ENCODE measurements at regions not wholly inside any gene's neighbourhood (a gene's known extent, or its start where the extent isn't known, plus 50 kb on each side); places are given as distances from the start of the nearest gene placed in this dataset.

- TF ChIP-seq CTCF (conservative IDR thresholded peaks at IDR 0.05; ENCODE audit: low read depth, low read length): no peak
- no peak for DNase-seq (ENCODE audit: low read depth)
- H3K4me3 ChIP-seq (ENCODE audit: low read depth, low read length): no peak overlapping the region
Measured at GRCh38 chr4:135065366-135065765, 863.8 kb upstream of the PABPC4L start.

GRCh38 chr4:135050086-135050717 lies 848.6 kb upstream of the PABPC4L start:
- peak; percentile 20 for DNase-seq (ENCODE audit: low read depth)
- no peak overlapping the region for H3K4me3 ChIP-seq (ENCODE audit: low read depth, low read length)
- TF ChIP-seq CTCF (conservative IDR thresholded peaks at IDR 0.05; ENCODE audit: low read depth, low read length): no peak

DNA sequence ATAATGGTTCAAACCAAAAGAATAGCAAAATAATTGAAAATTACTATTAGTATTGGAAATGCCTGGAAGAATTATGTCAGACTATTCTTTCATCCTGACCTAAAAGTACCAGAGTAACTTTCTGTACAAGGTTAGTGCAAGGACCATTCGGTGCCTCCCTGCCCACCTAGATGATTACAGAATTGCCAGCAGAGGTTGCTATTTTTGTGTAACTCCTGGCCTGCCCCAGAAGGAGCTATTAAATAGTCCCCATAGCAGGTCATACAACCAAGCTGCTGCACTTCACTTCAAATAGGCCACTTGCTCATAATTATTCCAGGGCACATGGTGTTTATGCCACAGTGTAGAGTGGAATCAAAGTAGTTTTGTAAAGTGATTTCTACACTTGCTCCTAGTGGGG lies 831.1 kb upstream of the PABPC4L start:
- no peak for DNase-seq (ENCODE audit: low read depth)
- no peak for TF ChIP-seq CTCF (conservative IDR thresholded peaks at IDR 0.05; ENCODE audit: low read depth, low read length)
- no peak overlapping the region for H3K4me3 ChIP-seq (ENCODE audit: low read depth, low read length)

DNA sequence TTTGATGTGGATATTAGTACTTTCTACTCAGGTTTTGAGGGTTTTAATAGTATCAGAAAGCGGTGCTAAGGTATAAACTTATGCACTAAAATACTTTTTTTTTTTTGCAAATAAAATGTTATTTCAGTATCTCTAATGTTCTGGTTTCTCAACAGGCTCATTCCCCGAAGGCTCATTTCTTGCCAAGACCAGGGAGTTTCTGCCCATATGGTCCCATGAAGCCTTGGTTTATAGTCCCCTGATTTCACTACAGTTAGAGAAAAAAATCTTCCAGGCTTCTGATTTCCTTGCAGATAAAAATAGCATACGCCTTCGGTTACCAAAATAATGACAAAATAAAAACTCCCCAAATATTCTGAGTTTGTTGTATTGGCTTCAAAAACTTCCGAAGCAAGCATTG lies 814.2 kb upstream of the PABPC4L start:
- TF ChIP-seq CTCF (conservative IDR thresholded peaks at IDR 0.05; ENCODE audit: low read depth, low read length): no peak
- no peak for DNase-seq (ENCODE audit: low read depth)
- no peak overlapping the region for H3K4me3 ChIP-seq (ENCODE audit: low read depth, low read length)

- DNase-seq (ENCODE audit: low read depth): no peak
- no peak overlapping the region for H3K4me3 ChIP-seq (ENCODE audit: low read depth, low read length)
- no peak for TF ChIP-seq CTCF (conservative IDR thresholded peaks at IDR 0.05; ENCODE audit: low read depth, low read length)
Measured at GRCh38 chr4:135007400-135007799, 805.8 kb upstream of the PABPC4L start.

- no peak for TF ChIP-seq CTCF (conservative IDR thresholded peaks at IDR 0.05; ENCODE audit: low read depth, low read length)
- no peak overlapping the region for H3K4me3 ChIP-seq (ENCODE audit: low read depth, low read length)
- no peak for DNase-seq (ENCODE audit: low read depth)
Measured at GRCh38 chr4:134999169-134999568, 797.6 kb upstream of the PABPC4L start.

- no peak for TF ChIP-seq CTCF (conservative IDR thresholded peaks at IDR 0.05; ENCODE audit: low read depth, low read length)
- no peak for DNase-seq (ENCODE audit: low read depth)
- no peak overlapping the region for H3K4me3 ChIP-seq (ENCODE audit: low read depth, low read length)
Measured at GRCh38 chr4:134961963-134962362, 760.4 kb upstream of the PABPC4L start.

Data from choroid plexus epithelial cell (primary cell).